Fibroblast of peridontal ligament (primary cell): ENCODE measurements at regions not wholly inside any gene's neighbourhood (a gene's known extent, or its start where the extent isn't known, plus 50 kb on each side); places are given as distances from the start of the nearest gene placed in this dataset.
"Not testable (repeated sequence)": the region's sequence is repeated elsewhere in the genome, so short reads cannot be mapped to it uniquely, and the experiment has no call there.

Experiments used
- DNase-seq: peaks from one replicate; pipeline ENCODE4 v3.0.0-alpha.2; 2010; ENCODE audit errors: extremely low read depth

GRCh38 chr1:120617493-120617892, 106.3 kb upstream of the NBPF26 start:
- DNase-seq: not testable (repeated sequence)

GRCh38 chr1:120619867-120620692, 103.7 kb upstream of the NBPF26 start:
- DNase-seq: not testable (repeated sequence)

GRCh38 chr1:120620693-120620969, 103.1 kb upstream of the NBPF26 start:
- not testable (repeated sequence) for DNase-seq

GRCh38 chr1:120621278-120621677, 102.5 kb upstream of the NBPF26 start:
- not testable (repeated sequence) for DNase-seq

- not testable (repeated sequence) for DNase-seq
These were observed 100.2 kb upstream of the NBPF26 start for GRCh38 chr1:120623539-120623938.

- not testable (repeated sequence) for DNase-seq
These were observed 99.1 kb upstream of the NBPF26 start for GRCh38 chr1:120624565-120625064.

- DNase-seq: not testable (repeated sequence)
These were observed 93.8 kb upstream of the NBPF26 start for GRCh38 chr1:120629832-120630455.

GRCh38 chr1:120634816-120635806, 88.6 kb upstream of the NBPF26 start:
- not testable (repeated sequence) for DNase-seq

GRCh38 chr1:120640261-120641013, 83.3 kb upstream of the NBPF26 start:
- DNase-seq: not testable (repeated sequence)

GRCh38 chr1:120641014-120641302, 82.8 kb upstream of the NBPF26 start:
- DNase-seq: not testable (repeated sequence)

GRCh38 chr1:120647182-120647581, 76.6 kb upstream of the NBPF26 start:
- DNase-seq: not testable (repeated sequence)

GRCh38 chr1:120648915-120649623, 74.7 kb upstream of the NBPF26 start:
- not testable (repeated sequence) for DNase-seq

GRCh38 chr1:120649730-120650129, 74.0 kb upstream of the NBPF26 start:
- not testable (repeated sequence) for DNase-seq

- not testable (repeated sequence) for DNase-seq
These were observed 69.6 kb upstream of the NBPF26 start for GRCh38 chr1:120654114-120654513.

- DNase-seq: not testable (repeated sequence)
These were observed 68.4 kb upstream of the NBPF26 start for GRCh38 chr1:120655394-120655793.

GRCh38 chr1:120656116-120656515, 67.6 kb upstream of the NBPF26 start:
- not testable (repeated sequence) for DNase-seq

GRCh38 chr1:120657804-120658203, 65.9 kb upstream of the NBPF26 start:
- DNase-seq: not testable (repeated sequence)

- DNase-seq: not testable (repeated sequence)
These were observed 65.1 kb upstream of the NBPF26 start for GRCh38 chr1:120658622-120659021.

GRCh38 chr1:120659133-120659532, 64.6 kb upstream of the NBPF26 start:
- not testable (repeated sequence) for DNase-seq
